AG10803 (cell line): ENCODE measurements at regions not wholly inside any gene's neighbourhood (a gene's known extent, or its start where the extent isn't known, plus 50 kb on each side); places are given as distances from the start of the nearest gene placed in this dataset.

Experiments used
- DNase-seq: peaks from one replicate; pipeline ENCODE4 v3.0.0; 2010; ENCODE audit warnings: low read depth
- H3K4me3 ChIP-seq: 2 replicates; pipeline ENCODE4 v1.5.1; 2011; ENCODE audit warnings: mild to moderate bottlenecking, low read length, control low read depth
- CTCF ChIP-seq: conservative IDR thresholded peaks from 2 replicates; pipeline ENCODE4 v1.5.1; 2011; ENCODE audit warnings: mild to moderate bottlenecking, low read length, control low read depth, inconsistent platforms

- TF ChIP-seq CTCF, result no peak
- H3K4me3 ChIP-seq, result no peak overlapping the region
- DNase-seq, result peak; percentile 57
Observed at GRCh38 chr2:104774631-104775030, 79.3 kb upstream of the POU3F3 start.

GRCh38 chr2:104777721-104778120, 76.2 kb upstream of the POU3F3 start:
- H3K4me3 ChIP-seq, result no peak overlapping the region
- DNase-seq, result no peak
- TF ChIP-seq CTCF, result no peak

- no peak for TF ChIP-seq CTCF
- H3K4me3 ChIP-seq, result no peak overlapping the region
- no peak for DNase-seq
Observed at GRCh38 chr2:104781151-104781550, 72.8 kb upstream of the POU3F3 start.

GRCh38 chr2:104784264-104784663, 69.7 kb upstream of the POU3F3 start:
- TF ChIP-seq CTCF, result no peak
- H3K4me3 ChIP-seq, result no peak overlapping the region
- no peak for DNase-seq

GRCh38 chr2:104786204-104786603, 67.7 kb upstream of the POU3F3 start:
- TF ChIP-seq CTCF, result no peak
- no peak for DNase-seq
- no peak overlapping the region for H3K4me3 ChIP-seq

- no peak for DNase-seq
- no peak for TF ChIP-seq CTCF
- H3K4me3 ChIP-seq, result no peak overlapping the region
Observed at GRCh38 chr2:104786821-104787220, 67.1 kb upstream of the POU3F3 start.

GRCh38 chr2:104787298-104788065, 66.4 kb upstream of the POU3F3 start:
- DNase-seq, result no peak

More at GRCh38 chr2:104787298-104788065, 66.4 kb upstream of the POU3F3 start:
- TF ChIP-seq CTCF, result no peak
- H3K4me3 ChIP-seq, result no peak overlapping the region
